Motor neuron (in vitro differentiated cells): ENCODE measurements at regions not wholly inside any gene's neighbourhood (a gene's known extent, or its start where the extent isn't known, plus 50 kb on each side); places are given as distances from the start of the nearest gene placed in this dataset.

Experiments used
- ATAC-seq, 8 experiments: fragments of 200-7000 bp; cut with Tn5 transposase; replicated peaks in 6 of 8; 2 replicates each; pipeline ENCODE4 v1.8.0; 2021; ENCODE audit warnings: mild to moderate bottlenecking in 8 of 8, moderate library complexity in 8 of 8
- H3K27ac ChIP-seq, 2 donors: fragments of 250-450 bp; sonication (Bioruptor Pico); 2 replicates each; pipeline ENCODE4 v1.9.0; 2021; ENCODE audit warnings: antibody characterized with exemption in 2 of 2, mild to moderate bottlenecking in 2 of 2, moderate library complexity in 1 of 2
- H3K4me1 ChIP-seq, 2 donors: fragments of 250-450 bp; sonication (Bioruptor Pico); replicated peaks in 1 of 2; 2 replicates each; pipeline ENCODE4 v1.6.1; 2021; ENCODE audit warnings: antibody characterized with exemption in 2 of 2, mild to moderate bottlenecking in 2 of 2, moderate library complexity in 1 of 2
- H3K4me3 ChIP-seq, 5 donors: fragments of 250-450 bp; sonication (Bioruptor Pico); 2 replicates each; pipeline ENCODE4 v1.9.0; 2021; ENCODE audit warnings: antibody characterized with exemption in 5 of 5, mild to moderate bottlenecking in 5 of 5, moderate library complexity in 4 of 5
- WGBS, 10 experiments: fragments of 450-650 bp; shearing (Covaris generic); methylation state at CpG; one replicate each; pipeline ENCODE4 v1.0.0; 2022; 5-methylcytosine and 5-hydroxymethylcytosine counted together
- in situ Hi-C, 9 experiments: fragments of 400-800 bp; cut with MboI; loops; one replicate each; pipeline ENCODE4 v1.15.0; 2021; ENCODE audit warnings: low sequenced_read_pairs in 9 of 9, low pct_unique_long_range_greater_than_20kb in 2 of 9; ENCODE audit not compliant: unreplicated experiment in 9 of 9

- in situ Hi-C loops, result no loop called here
- 62 to 100% (median 90%) methylated on average over 2 to 3 of the region's 3 CpGs; no CpG with 5 or more reads in 4 of the 10 experiments for WGBS, 10 experiments
- peaks cover 4 to 6% of the 10 kb centered on the region in 2 donors for H3K4me1 ChIP-seq
- no peak overlapping the region for H3K4me3 ChIP-seq
- H3K27ac ChIP-seq, result no peak overlapping the region
- ATAC-seq, result no peak
Measured at GRCh38 chr4:138668309-138668708, 347.3 kb upstream of the NOCT start.

GRCh38 chr4:138666366-138666765 lies 349.2 kb upstream of the NOCT start:
- WGBS, 10 experiments, result 38 to 100% (median 93%) methylated on average over 1 to 4 of the region's 6 CpGs; no CpG with 5 or more reads in 3 of the 10 experiments
- Histone ChIP-seq H3K27ac (no peak overlapping the region), H3K4me3 (no peak overlapping the region), H3K4me1 (no peaks in the 10 kb centered on the region)
- in situ Hi-C loops, result no loop called here
- ATAC-seq, result no peak

GRCh38 chr4:138665851-138666250 lies 349.7 kb upstream of the NOCT start:
- no peaks in the 10 kb centered on the region for H3K4me1 ChIP-seq
- H3K4me3 ChIP-seq, result no peak overlapping the region
- in situ Hi-C loops, result no loop called here
- 20 to 100% (median 83%) methylated on average over 1 to 4 of the region's 4 CpGs; no CpG with 5 or more reads in 1 of the 10 experiments for WGBS, 10 experiments
- H3K27ac ChIP-seq, result no peak overlapping the region
- ATAC-seq, result no peak

- no peak overlapping the region for H3K4me3 ChIP-seq
- H3K27ac ChIP-seq, result no peak overlapping the region
- ATAC-seq, result no peak
- in situ Hi-C loops, result no loop called here
- H3K4me1 ChIP-seq, result peaks cover 12 to 16% of the 10 kb centered on the region in 2 donors
- WGBS, 10 experiments, result 4 to 91% (median 67%) methylated on average over 1 to 4 of the region's 4 CpGs; no CpG with 5 or more reads in 2 of the 10 experiments
Measured at GRCh38 chr4:138663883-138664282, 351.7 kb upstream of the NOCT start.

GRCh38 chr4:138659812-138660316 lies 355.7 kb upstream of the NOCT start:
- in situ Hi-C loops, result no loop called here
- peak in 5 of 8 experiments; percentile 95 to 97 (median 96) for ATAC-seq
- H3K4me1 ChIP-seq, result peaks cover 15 to 22% of the 10 kb centered on the region in 2 donors
- WGBS, 10 experiments, result 0 to 100% (median 2%) methylated on average over 1 to 4 of the region's 6 CpGs; no CpG with 5 or more reads in 3 of the 10 experiments
- H3K4me3 ChIP-seq, result no peak overlapping the region
- H3K27ac ChIP-seq, result no peak overlapping the region

GRCh38 chr4:138659037-138659811 lies 356.4 kb upstream of the NOCT start:
- no peak overlapping the region for H3K27ac ChIP-seq

GRCh38 chr4:138658518-138658917 lies 357.1 kb upstream of the NOCT start:
- no peak for ATAC-seq
- peaks cover 15 to 22% of the 10 kb centered on the region in 2 donors for H3K4me1 ChIP-seq
- no peak overlapping the region for H3K27ac ChIP-seq
- WGBS, 10 experiments, result 8 to 80% (median 46%) methylated on average over 2 of the region's 2 CpGs; no CpG with 5 or more reads in 3 of the 10 experiments
- in situ Hi-C loops, result no loop called here
- no peak overlapping the region for H3K4me3 ChIP-seq

More at GRCh38 chr4:138659037-138659811, 356.4 kb upstream of the NOCT start:
- peak in 5 of 8 experiments; percentile 64 to 69 (median 65) for ATAC-seq
- WGBS, 10 experiments, result 4 to 82% (median 29%) methylated on average over 1 to 11 of the region's 11 CpGs
- in situ Hi-C loops, result no loop called here
- peaks cover 15 to 22% of the 10 kb centered on the region in 2 donors for H3K4me1 ChIP-seq
- peak overlapping the region in 1 of 5 donors; percentile 2 for H3K4me3 ChIP-seq

GRCh38 chr4:138656990-138657389 lies 358.6 kb upstream of the NOCT start:
- ATAC-seq, result no peak
- in situ Hi-C loops, result no loop called here
- WGBS, 10 experiments, result 0 to 100% (median 88%) methylated on average over 1 to 3 of the region's 3 CpGs
- Histone ChIP-seq H3K4me3 (no peak overlapping the region), H3K27ac (no peak overlapping the region), H3K4me1 (peaks cover 15 to 22% of the 10 kb centered on the region in 2 donors)

GRCh38 chr4:138655985-138656384 lies 359.6 kb upstream of the NOCT start:
- no peak overlapping the region for H3K4me3 ChIP-seq
- in situ Hi-C loops, result no loop called here
- ATAC-seq, result no peak
- 10 to 100% (median 60%) methylated on average over 1 to 3 of the region's 3 CpGs; no CpG with 5 or more reads in 1 of the 10 experiments for WGBS, 10 experiments
- no peak overlapping the region for H3K27ac ChIP-seq
- H3K4me1 ChIP-seq, result peaks cover 15 to 22% of the 10 kb centered on the region in 2 donors

- no peak for ATAC-seq
- in situ Hi-C loops, result no loop called here
- H3K27ac ChIP-seq, result no peak overlapping the region
- peaks cover 12 to 20% of the 10 kb centered on the region in 2 donors for H3K4me1 ChIP-seq
- H3K4me3 ChIP-seq, result no peak overlapping the region
- 44 to 100% (median 100%) methylated on average over 1 of the region's 1 CpG; no CpG with 5 or more reads in 2 of the 10 experiments for WGBS, 10 experiments
Measured at GRCh38 chr4:138655286-138655685, 360.3 kb upstream of the NOCT start.

- ATAC-seq, result peak in 3 of 8 experiments; percentile 35 to 62 (median 57)
Measured at GRCh38 chr4:138650929-138651448, 364.6 kb upstream of the NOCT start.

GRCh38 chr4:138650495-138650894 lies 365.1 kb upstream of the NOCT start:
- in situ Hi-C loops, result no loop called here
- Histone ChIP-seq H3K4me1 (no peaks in the 10 kb centered on the region), H3K4me3 (no peak overlapping the region), H3K27ac (no peak overlapping the region)
- 20 to 100% (median 86%) methylated on average over 1 to 3 of the region's 3 CpGs for WGBS, 10 experiments
- no peak for ATAC-seq

More at GRCh38 chr4:138650929-138651448, 364.6 kb upstream of the NOCT start:
- no peak overlapping the region for H3K27ac ChIP-seq
- H3K4me1 ChIP-seq, result no peaks in the 10 kb centered on the region
- in situ Hi-C loops, result no loop called here
- H3K4me3 ChIP-seq, result no peak overlapping the region
- WGBS, 10 experiments, result 0 to 100% (median 79%) methylated on average over 1 to 2 of the region's 2 CpGs; no CpG with 5 or more reads in 4 of the 10 experiments

GRCh38 chr4:138647433-138647832 lies 368.1 kb upstream of the NOCT start:
- peak in 1 of 8 experiments; percentile 44 for ATAC-seq
- no peak overlapping the region for H3K4me3 ChIP-seq
- 58 to 100% (median 89%) methylated on average over 1 to 2 of the region's 2 CpGs; no CpG with 5 or more reads in 5 of the 10 experiments for WGBS, 10 experiments
- peaks cover 0 to 2% of the 10 kb centered on the region in 2 donors for H3K4me1 ChIP-seq
- in situ Hi-C loops, result no loop called here
- H3K27ac ChIP-seq, result no peak overlapping the region
